ENCODE measurements at regions not wholly inside any gene's neighbourhood (a gene's known extent, or its start where the extent isn't known, plus 50 kb on each side); places are given as distances from the start of the nearest gene placed in this dataset.

DNA sequence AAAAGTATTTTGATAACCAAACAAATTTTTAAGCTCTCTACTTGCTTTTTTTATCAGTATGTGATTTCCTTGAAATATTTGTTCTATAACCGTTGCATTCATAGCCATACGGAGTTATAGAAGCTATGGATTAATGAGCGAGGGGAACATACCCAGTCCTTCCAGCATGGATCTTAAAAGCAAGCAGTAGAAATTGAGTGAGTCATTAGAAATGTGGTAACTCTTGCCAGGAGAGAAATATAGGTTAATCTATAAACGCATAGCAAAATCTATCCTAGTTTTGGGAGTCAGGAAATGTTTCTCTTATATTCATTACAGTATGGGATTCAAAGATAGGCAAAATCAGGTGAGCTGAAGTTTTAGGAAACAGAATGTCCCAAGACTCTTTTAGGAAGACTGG is 507.4 kb downstream of the DACH1 start:
- TF ChIP-seq, protein P1, sequence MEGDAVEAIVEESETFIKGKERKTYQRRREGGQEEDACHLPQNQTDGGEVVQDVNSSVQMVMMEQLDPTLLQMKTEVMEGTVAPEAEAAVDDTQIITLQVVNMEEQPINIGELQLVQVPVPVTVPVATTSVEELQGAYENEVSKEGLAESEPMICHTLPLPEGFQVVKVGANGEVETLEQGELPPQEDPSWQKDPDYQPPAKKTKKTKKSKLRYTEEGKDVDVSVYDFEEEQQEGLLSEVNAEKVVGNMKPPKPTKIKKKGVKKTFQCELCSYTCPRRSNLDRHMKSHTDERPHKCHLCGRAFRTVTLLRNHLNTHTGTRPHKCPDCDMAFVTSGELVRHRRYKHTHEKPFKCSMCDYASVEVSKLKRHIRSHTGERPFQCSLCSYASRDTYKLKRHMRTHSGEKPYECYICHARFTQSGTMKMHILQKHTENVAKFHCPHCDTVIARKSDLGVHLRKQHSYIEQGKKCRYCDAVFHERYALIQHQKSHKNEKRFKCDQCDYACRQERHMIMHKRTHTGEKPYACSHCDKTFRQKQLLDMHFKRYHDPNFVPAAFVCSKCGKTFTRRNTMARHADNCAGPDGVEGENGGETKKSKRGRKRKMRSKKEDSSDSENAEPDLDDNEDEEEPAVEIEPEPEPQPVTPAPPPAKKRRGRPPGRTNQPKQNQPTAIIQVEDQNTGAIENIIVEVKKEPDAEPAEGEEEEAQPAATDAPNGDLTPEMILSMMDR (IDR thresholded peaks at IDR 0.05), result no peak
- TF ChIP-seq POLR2A (IDR thresholded peaks at IDR 0.05), result no peak
- TF ChIP-seq POLR2AphosphoS5 (IDR thresholded peaks at IDR 0.05), result no peak

Data from sigmoid colon (tissue), 4 donors.